ENCODE measurements at regions not wholly inside any gene's neighbourhood (a gene's known extent, or its start where the extent isn't known, plus 50 kb on each side); places are given as distances from the start of the nearest gene placed in this dataset.

DNA sequence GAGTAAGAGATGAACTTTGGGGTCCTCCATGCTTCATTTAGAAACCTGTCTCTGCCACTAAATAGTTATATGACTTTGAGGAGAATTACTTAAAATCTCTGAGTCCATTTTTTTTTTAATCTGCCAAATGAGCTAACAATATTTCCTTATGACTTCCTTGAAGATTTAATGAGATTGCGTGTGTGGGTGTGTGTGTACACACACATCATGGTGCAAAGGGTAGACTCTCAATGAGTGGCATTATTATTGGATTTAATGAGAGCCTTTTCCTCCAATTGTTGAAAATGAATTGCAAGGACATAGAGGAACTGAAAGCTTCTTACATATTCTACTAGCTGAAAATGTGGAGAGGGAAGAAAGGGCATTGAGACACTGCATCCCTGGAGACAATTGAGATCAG is 573.5 kb upstream of the LUZP2 start:
- Histone ChIP-seq H3K4me3 (replicated peaks in 1 of 4; ENCODE audit: control extremely low read depth in 1 of 4, insufficient read depth in 1 of 4, low read depth in 3 of 4, low read length in 4 of 4) (no peak overlapping the region), H3K27ac (ENCODE audit: insufficient read depth, low read length) (no peak overlapping the region), H3K79me2 (ENCODE audit: control insufficient read depth, insufficient read depth, low read length) (no peaks in the 10 kb centered on the region), H3K9me3 (ENCODE audit: control insufficient read depth, insufficient read depth, low read depth, low read length) (no peaks in the 10 kb centered on the region), H3K9ac (ENCODE audit: insufficient read depth, low read length) (no peak overlapping the region), H3K4me1 (ENCODE audit: control insufficient read depth, extremely low read depth, insufficient read depth, low read length) (no peaks in the 10 kb centered on the region), H3K4me2 (ENCODE audit: extremely low read depth, insufficient read depth, low read length) (no peak overlapping the region), H4K20me1 (ENCODE audit: control insufficient read depth, extremely low read depth, insufficient read depth, low read length) (no peaks in the 10 kb centered on the region), H3K36me3 (ENCODE audit: control insufficient read depth, insufficient read depth, low read length) (no peaks in the 10 kb centered on the region), H3K27me3 (ENCODE audit: control insufficient read depth, insufficient read depth, low read length) (no peaks in the 10 kb centered on the region), H2AFZ (ENCODE audit: low read length) (no peak overlapping the region)
- DNase-seq (ENCODE audit: low read depth in 2 of 2): no peak
- TF ChIP-seq EZH2 (IDR thresholded peaks at IDR 0.05; ENCODE audit: low read length, missing control alignments): no peak
- no peak for TF ChIP-seq CTCF (conservative IDR thresholded peaks at IDR 0.05 in 1 of 2, IDR thresholded peaks at IDR 0.05 in 1 of 2; ENCODE audit: low read depth in 1 of 2, low read length in 2 of 2)

DNA sequence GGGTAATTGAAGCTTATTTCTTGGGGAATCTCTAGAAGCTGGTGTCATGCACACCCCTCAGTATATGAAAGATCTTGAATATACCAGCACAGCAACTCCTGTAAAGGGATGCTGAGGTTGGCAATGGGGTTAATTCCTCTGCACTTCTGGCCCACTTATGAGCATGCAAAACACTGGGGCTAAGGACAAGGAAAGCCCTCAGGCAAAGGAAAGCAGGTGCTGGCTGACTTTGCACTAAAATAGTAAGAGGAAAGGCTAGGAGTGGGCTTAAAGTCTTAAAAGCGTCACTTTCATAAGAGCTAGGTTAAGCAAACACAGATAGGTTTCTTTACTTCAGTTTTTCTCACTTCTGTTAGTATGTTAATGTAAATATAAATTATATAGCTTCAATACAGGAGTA is 572.6 kb upstream of the LUZP2 start:
- Histone ChIP-seq H3K9ac (ENCODE audit: insufficient read depth, low read length) (no peak overlapping the region), H3K79me2 (ENCODE audit: control insufficient read depth, insufficient read depth, low read length) (no peaks in the 10 kb centered on the region), H3K4me3 (replicated peaks in 1 of 4; ENCODE audit: control extremely low read depth in 1 of 4, insufficient read depth in 1 of 4, low read depth in 3 of 4, low read length in 4 of 4) (no peak overlapping the region), H3K36me3 (ENCODE audit: control insufficient read depth, insufficient read depth, low read length) (no peaks in the 10 kb centered on the region), H3K27ac (ENCODE audit: insufficient read depth, low read length) (no peak overlapping the region), H3K9me3 (ENCODE audit: control insufficient read depth, insufficient read depth, low read depth, low read length) (no peaks in the 10 kb centered on the region), H4K20me1 (ENCODE audit: control insufficient read depth, extremely low read depth, insufficient read depth, low read length) (no peaks in the 10 kb centered on the region), H3K4me1 (ENCODE audit: control insufficient read depth, extremely low read depth, insufficient read depth, low read length) (no peaks in the 10 kb centered on the region), H3K4me2 (ENCODE audit: extremely low read depth, insufficient read depth, low read length) (no peak overlapping the region), H2AFZ (ENCODE audit: low read length) (no peak overlapping the region), H3K27me3 (ENCODE audit: control insufficient read depth, insufficient read depth, low read length) (no peaks in the 10 kb centered on the region)
- TF ChIP-seq EZH2 (IDR thresholded peaks at IDR 0.05; ENCODE audit: low read length, missing control alignments): no peak
- no peak for TF ChIP-seq CTCF (conservative IDR thresholded peaks at IDR 0.05 in 1 of 2, IDR thresholded peaks at IDR 0.05 in 1 of 2; ENCODE audit: low read depth in 1 of 2, low read length in 2 of 2)
- DNase-seq (ENCODE audit: low read depth in 2 of 2): no peak

GRCh38 chr11:23931443-23931842 is 565.4 kb upstream of the LUZP2 start:
- no peak overlapping the region for H3K4me2 ChIP-seq (ENCODE audit: extremely low read depth, insufficient read depth, low read length)
- H2AFZ ChIP-seq (ENCODE audit: low read length): no peak overlapping the region
- H3K4me3 ChIP-seq (replicated peaks in 1 of 4; ENCODE audit: control extremely low read depth in 1 of 4, insufficient read depth in 1 of 4, low read depth in 3 of 4, low read length in 4 of 4): no peak overlapping the region
- no peak for DNase-seq (ENCODE audit: low read depth in 2 of 2)
- H3K4me1 ChIP-seq (ENCODE audit: control insufficient read depth, extremely low read depth, insufficient read depth, low read length): no peaks in the 10 kb centered on the region
- no peak overlapping the region for H3K9ac ChIP-seq (ENCODE audit: insufficient read depth, low read length)
- no peaks in the 10 kb centered on the region for H4K20me1 ChIP-seq (ENCODE audit: control insufficient read depth, extremely low read depth, insufficient read depth, low read length)
- no peaks in the 10 kb centered on the region for H3K79me2 ChIP-seq (ENCODE audit: control insufficient read depth, insufficient read depth, low read length)
- H3K36me3 ChIP-seq (ENCODE audit: control insufficient read depth, insufficient read depth, low read length): no peaks in the 10 kb centered on the region
- no peak overlapping the region for H3K27ac ChIP-seq (ENCODE audit: insufficient read depth, low read length)
- TF ChIP-seq EZH2 (IDR thresholded peaks at IDR 0.05; ENCODE audit: low read length, missing control alignments): no peak
- no peak for TF ChIP-seq CTCF (conservative IDR thresholded peaks at IDR 0.05 in 1 of 2, IDR thresholded peaks at IDR 0.05 in 1 of 2; ENCODE audit: low read depth in 1 of 2, low read length in 2 of 2)
- H3K9me3 ChIP-seq (ENCODE audit: control insufficient read depth, insufficient read depth, low read depth, low read length): no peaks in the 10 kb centered on the region
- H3K27me3 ChIP-seq (ENCODE audit: control insufficient read depth, insufficient read depth, low read length): no peaks in the 10 kb centered on the region
